ENCODE measurements at regions not wholly inside any gene's neighbourhood (a gene's known extent, or its start where the extent isn't known, plus 50 kb on each side); places are given as distances from the start of the nearest gene placed in this dataset.

- Mint-ChIP-seq H3K36me3 (peaks cover 2% of the 10 kb centered on the region), H3K27ac (no peak overlapping the region), H3K4me3 (no peak overlapping the region)
These were observed 64.2 kb upstream of the ZNF599 start for GRCh38 chr19:34837262-34837661.

GRCh38 chr19:34835631-34836351 is 62.8 kb upstream of the ZNF599 start:
- H3K9me3 Mint-ChIP-seq: peaks cover 7% of the 10 kb centered on the region
- no peak overlapping the region for H3K4me3 ChIP-seq
- H3K27ac ChIP-seq: no peak overlapping the region
- H3K9ac ChIP-seq: no peak overlapping the region
- H3F3A ChIP-seq (ENCODE audit: low read depth): no peaks in the 10 kb centered on the region
- H3K9me3 ChIP-seq (ENCODE audit: low read depth): no peaks in the 10 kb centered on the region
- no peaks in the 10 kb centered on the region for H3K79me2 ChIP-seq (ENCODE audit: low read depth)
- H3K27me3 ChIP-seq: peaks cover 21% of the 10 kb centered on the region
- no peak overlapping the region for H3K4me2 ChIP-seq
- peaks cover 4% of the 10 kb centered on the region for H3K27me3 Mint-ChIP-seq (ENCODE audit: insufficient read depth, low read depth)
- peaks cover 2% of the 10 kb centered on the region for H3K36me3 Mint-ChIP-seq
- peaks cover 4% of the 10 kb centered on the region for H4K20me1 ChIP-seq (ENCODE audit: low read depth)
- no peaks in the 10 kb centered on the region for H3K4me1 Mint-ChIP-seq
- no peaks in the 10 kb centered on the region for H3K36me3 ChIP-seq
- DNase-seq (ENCODE audit: low spot score): no peak
- TF ChIP-seq EZH2phosphoT487 (IDR thresholded peaks at IDR 0.05): no peak
- no peak for TF ChIP-seq EZH2 (IDR thresholded peaks at IDR 0.05)
- TF ChIP-seq CTCF (IDR thresholded peaks at IDR 0.05): no peak
- no peaks in the 10 kb centered on the region for H3K4me1 ChIP-seq
- no peak overlapping the region for H2AFZ ChIP-seq (replicated peaks)
- H3K4me3 Mint-ChIP-seq: no peak overlapping the region
- H3K27ac Mint-ChIP-seq: no peak overlapping the region

More at GRCh38 chr19:34837262-34837661, 64.2 kb upstream of the ZNF599 start:
- no peaks in the 10 kb centered on the region for H3K36me3 ChIP-seq
- no peaks in the 10 kb centered on the region for H3K9me3 ChIP-seq (ENCODE audit: low read depth)
- H4K20me1 ChIP-seq (ENCODE audit: low read depth): peaks cover 9% of the 10 kb centered on the region
- peaks cover 7% of the 10 kb centered on the region for H3K9me3 Mint-ChIP-seq
- H3K4me2 ChIP-seq: no peak overlapping the region
- H3K27me3 ChIP-seq: peaks cover 21% of the 10 kb centered on the region
- H2AFZ ChIP-seq (replicated peaks): no peak overlapping the region
- H3K4me1 Mint-ChIP-seq: no peaks in the 10 kb centered on the region
- TF ChIP-seq EZH2 (IDR thresholded peaks at IDR 0.05) (no peak), EZH2phosphoT487 (IDR thresholded peaks at IDR 0.05) (no peak), CTCF (IDR thresholded peaks at IDR 0.05) (no peak)
- H3K9ac ChIP-seq: no peak overlapping the region
- DNase-seq (ENCODE audit: low spot score): no peak
- H3F3A ChIP-seq (ENCODE audit: low read depth): no peaks in the 10 kb centered on the region
- no peaks in the 10 kb centered on the region for H3K4me1 ChIP-seq
- H3K79me2 ChIP-seq (ENCODE audit: low read depth): no peaks in the 10 kb centered on the region
- no peaks in the 10 kb centered on the region for H3K27me3 Mint-ChIP-seq (ENCODE audit: insufficient read depth, low read depth)
- H3K4me3 ChIP-seq: no peak overlapping the region
- H3K27ac ChIP-seq: no peak overlapping the region

- H3K36me3 ChIP-seq: no peaks in the 10 kb centered on the region
- H3K4me1 ChIP-seq: no peaks in the 10 kb centered on the region
- peaks cover 4% of the 10 kb centered on the region for H4K20me1 ChIP-seq (ENCODE audit: low read depth)
- peaks cover 2% of the 10 kb centered on the region for H3K36me3 Mint-ChIP-seq
- no peak overlapping the region for H3K27ac ChIP-seq
- no peak overlapping the region for H2AFZ ChIP-seq (replicated peaks)
- no peak overlapping the region for H3K9ac ChIP-seq
- no peak overlapping the region for H3K27ac Mint-ChIP-seq
- H3K9me3 ChIP-seq (ENCODE audit: low read depth): no peaks in the 10 kb centered on the region
- H3K27me3 ChIP-seq: peaks cover 15% of the 10 kb centered on the region
- H3K27me3 Mint-ChIP-seq (ENCODE audit: insufficient read depth, low read depth): peaks cover 4% of the 10 kb centered on the region
- no peaks in the 10 kb centered on the region for H3K4me1 Mint-ChIP-seq
- no peak overlapping the region for H3K4me2 ChIP-seq
- H3K4me3 Mint-ChIP-seq: no peak overlapping the region
- H3K4me3 ChIP-seq: no peak overlapping the region
- no peak for TF ChIP-seq EZH2phosphoT487 (IDR thresholded peaks at IDR 0.05)
- TF ChIP-seq EZH2 (IDR thresholded peaks at IDR 0.05): no peak
- no peak for TF ChIP-seq CTCF (IDR thresholded peaks at IDR 0.05)
- H3F3A ChIP-seq (ENCODE audit: low read depth): no peaks in the 10 kb centered on the region
- H3K79me2 ChIP-seq (ENCODE audit: low read depth): no peaks in the 10 kb centered on the region
- peaks cover 4% of the 10 kb centered on the region for H3K9me3 Mint-ChIP-seq
- no peak for DNase-seq (ENCODE audit: low spot score)
These were observed 61.6 kb upstream of the ZNF599 start for GRCh38 chr19:34834472-34835061.

All from neural progenitor cell (in vitro differentiated cells).